SK-N-SH (cell line): ENCODE measurements at regions not wholly inside any gene's neighbourhood (a gene's known extent, or its start where the extent isn't known, plus 50 kb on each side); places are given as distances from the start of the nearest gene placed in this dataset.

Experiments used
- CTCF ChIA-PET: fragments of 300-600, 350-600 bp; formaldehyde crosslinking; extraction: SDS; loops from one replicate; lab custom pipeline; 2021; lab: Yijun Ruan, JAX
- POLR2A ChIA-PET: fragments of 350-600 bp; sonication (Branson Sonifier 250); formaldehyde crosslinking; extraction: SDS; loops from one replicate; lab custom pipeline; 2020; ENCODE audit warnings: antibody characterized with exemption, inconsistent platforms; lab: Yijun Ruan, JAX
- DNase-seq: peaks from one replicate; pipeline ENCODE4 v3.0.0; 2012
- H2AFZ ChIP-seq: fragments of 200-600 bp; sonication (generic); 2 replicates; pipeline ENCODE4 v1.8.1; 2016; ENCODE audit warnings: antibody characterized with exemption, mild to moderate bottlenecking, low read depth
- H3F3A ChIP-seq: fragments of 200-600 bp; sonication (generic); replicated peaks from 2 replicates; pipeline ENCODE3; 2016; ENCODE audit warnings: antibody characterized with exemption, mild to moderate bottlenecking; ENCODE audit not compliant: insufficient read depth
- H3K27ac ChIP-seq, 2 experiments: fragments of 200-500 bp in 1 of 2; fragments of 200-600 bp in 1 of 2; sonication (Bioruptor generic) in 1 of 2; sonication (generic), shearing (Covaris generic) in 1 of 2; 2 replicates each; pipeline versions ENCODE4 v1.5.1 to v1.6.1; 2014 to 2016; ENCODE audit warnings: low read depth in 2 of 2, inconsistent platforms in 1 of 2, low read length in 1 of 2, mild to moderate bottlenecking in 1 of 2, mixed read lengths in 1 of 2
- H3K27me3 ChIP-seq: fragments of 200-600 bp; sonication (generic), shearing (Covaris generic); 2 replicates; pipeline ENCODE4 v1.6.1; 2016; ENCODE audit warnings: mixed run types; ENCODE audit not compliant: insufficient read depth
- H3K36me3 ChIP-seq, 2 experiments: fragments of 200-500 bp in 1 of 2; fragments of 200-600 bp in 1 of 2; sonication (Bioruptor generic) in 1 of 2; sonication (generic) in 1 of 2; replicated peaks in 1 of 2; 2 replicates each; pipeline versions ENCODE3 to v1.5.1; 2014 to 2016; ENCODE audit warnings: low read length in 1 of 2, mild to moderate bottlenecking in 1 of 2; ENCODE audit not compliant: insufficient read depth in 2 of 2, control insufficient read depth in 1 of 2
- H3K4me1 ChIP-seq, 2 experiments: fragments of 200-500 bp in 1 of 2; fragments of 200-600 bp in 1 of 2; sonication (Bioruptor generic) in 1 of 2; sonication (generic), shearing (Covaris generic) in 1 of 2; 2 replicates each; pipeline versions ENCODE4 v1.5.1 to v1.6.1; 2014 to 2016; ENCODE audit warnings: low read depth in 1 of 2, low read length in 1 of 2, mixed run types in 1 of 2; ENCODE audit not compliant: insufficient read depth in 2 of 2, control insufficient read depth in 1 of 2
- H3K4me2 ChIP-seq: fragments of 200-600 bp; sonication (generic), shearing (Covaris generic); 2 replicates; pipeline ENCODE4 v1.6.1; 2017; ENCODE audit warnings: mixed run types
- H3K4me3 ChIP-seq, 2 experiments: fragments of 200-500 bp in 1 of 2; fragments of 200-600 bp in 1 of 2; sonication (Bioruptor generic) in 1 of 2; sonication (generic), shearing (Covaris generic) in 1 of 2; 2 replicates each; pipeline versions ENCODE4 v1.5.1 to v1.8.1; 2014 to 2016; ENCODE audit warnings: low read depth in 2 of 2, inconsistent platforms in 1 of 2, low read length in 1 of 2, mild to moderate bottlenecking in 1 of 2, mixed read lengths in 1 of 2, moderate library complexity in 1 of 2
- H3K79me2 ChIP-seq: fragments of 200-600 bp; sonication (generic); 2 replicates; pipeline ENCODE4 v1.8.1; 2017; ENCODE audit warnings: mild to moderate bottlenecking; ENCODE audit not compliant: insufficient read depth
- H3K9ac ChIP-seq: fragments of 200-600 bp; sonication (generic); 2 replicates; pipeline ENCODE4 v1.6.1; 2017; ENCODE audit warnings: mixed run types
- H3K9me2 ChIP-seq: fragments of 200-600 bp; sonication (generic); 2 replicates; pipeline ENCODE4 v1.6.1; 2017; ENCODE audit warnings: mixed run types
- H3K9me3 ChIP-seq: fragments of 200-600 bp; sonication (generic); 2 replicates; pipeline ENCODE4 v1.6.1; 2017; ENCODE audit warnings: mixed run types, mild to moderate bottlenecking, moderate library complexity
- H4K20me1 ChIP-seq: fragments of 200-600 bp; sonication (generic); 2 replicates; pipeline ENCODE4 v1.6.1; 2017; ENCODE audit warnings: mild to moderate bottlenecking, mixed run types; ENCODE audit not compliant: insufficient read depth
- CHD2 ChIP-seq: fragments of 150-350 bp; IDR thresholded peaks from 2 replicates; pipeline ENCODE4 v1.6.1; 2018; ENCODE audit warnings: low read length; ENCODE audit not compliant: partially characterized antibody
- EZH2phosphoT487 ChIP-seq: fragments of 200-600 bp; sonication (generic); IDR thresholded peaks from 2 replicates; pipeline ENCODE4 v1.6.1; 2017; ENCODE audit warnings: low read depth, mixed run types, mild to moderate bottlenecking, antibody characterized with exemption, moderate library complexity, borderline replicate concordance
- FOXJ3 ChIP-seq: sonication (generic); formaldehyde crosslinking; IDR thresholded peaks from 2 replicates; pipeline ENCODE4 v1.5.1; 2020; ENCODE audit warnings: mild to moderate bottlenecking, missing genetic modification reagents
- GATA2 ChIP-seq: sonication (generic); formaldehyde crosslinking; IDR thresholded peaks from 2 replicates; pipeline ENCODE4 v1.5.0; 2020; ENCODE audit warnings: mild to moderate bottlenecking, missing genetic modification reagents
- JUND ChIP-seq: IDR thresholded peaks from 2 replicates; pipeline ENCODE4 v1.4.0; 2012
- MEF2A ChIP-seq: IDR thresholded peaks from 2 replicates; pipeline ENCODE4 v1.4.0; 2012; ENCODE audit warnings: low read depth, borderline replicate concordance
- MXI1 ChIP-seq: IDR thresholded peaks from 2 replicates; pipeline ENCODE4 v1.6.1; 2012; ENCODE audit warnings: mild to moderate bottlenecking, low read depth, low read length, improper control_type of control experiment
- NRF1 ChIP-seq: IDR thresholded peaks from 2 replicates; pipeline ENCODE4 v1.6.1; 2012; ENCODE audit warnings: low read depth, mild to moderate bottlenecking, low read length
- POLR2AphosphoS5 ChIP-seq: IDR thresholded peaks from 2 replicates; pipeline ENCODE4 v1.6.1; 2012; ENCODE audit warnings: low read depth, low read length
- RCOR1 ChIP-seq: fragments of 150-350 bp; IDR thresholded peaks from 2 replicates; pipeline ENCODE4 v1.6.1; 2017; ENCODE audit warnings: antibody characterized with exemption, low read length
- RFX5 ChIP-seq: IDR thresholded peaks from 2 replicates; pipeline ENCODE4 v1.6.1; 2012; ENCODE audit warnings: mild to moderate bottlenecking, improper control_type of control experiment, low read length
- SMC3 ChIP-seq: IDR thresholded peaks from 2 replicates; pipeline ENCODE4 v1.6.1; 2012; ENCODE audit warnings: low read depth, low read length, improper control_type of control experiment
- TAF1 ChIP-seq: IDR thresholded peaks from 2 replicates; pipeline ENCODE4 v1.6.1; 2012; ENCODE audit warnings: low read depth, mild to moderate bottlenecking, low read length, moderate library complexity, borderline replicate concordance
- TCF12 ChIP-seq: IDR thresholded peaks from 2 replicates; pipeline ENCODE4 v1.4.0; 2012
- TEAD4 ChIP-seq: IDR thresholded peaks from 2 replicates; pipeline ENCODE4 v1.4.0; 2012; ENCODE audit warnings: mild to moderate bottlenecking, borderline replicate concordance; ENCODE audit not compliant: insufficient read depth
- WGBS: methylation state at CpG from one replicate; pipeline ENCODE4 v1.1.6; 2017; ENCODE audit warnings: low lambda C conversion rate; 5-methylcytosine and 5-hydroxymethylcytosine counted together
- TF ChIP-seq, protein P1 (sequence below): IDR thresholded peaks from 2 replicates; pipeline ENCODE4 v1.4.0; 2012; ENCODE audit warnings: low read depth
- TF ChIP-seq, protein P2 (sequence below): IDR thresholded peaks from 2 replicates; pipeline ENCODE4; 2012
- TF ChIP-seq, protein P3 (sequence below): IDR thresholded peaks from 2 replicates; pipeline ENCODE4 v1.4.0; 2012; ENCODE audit warnings: low read depth, borderline replicate concordance

DNA sequence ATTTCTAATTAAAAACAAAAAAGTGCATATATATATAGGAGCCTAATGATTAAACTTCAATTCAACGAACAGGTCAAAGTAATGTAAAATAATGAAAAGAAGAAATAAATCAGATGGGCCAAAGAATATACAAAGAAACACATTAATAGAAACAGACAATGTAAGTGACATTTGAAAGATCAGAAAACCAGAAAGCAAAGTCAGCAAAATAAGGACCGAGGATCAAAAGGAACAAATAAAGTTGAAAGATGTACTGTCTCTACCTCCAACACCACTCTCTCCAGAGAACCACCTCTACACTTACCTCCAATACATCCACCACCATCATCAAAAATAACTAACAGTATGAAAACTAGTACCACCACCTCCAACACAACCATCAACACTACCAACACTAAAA, 1226.3 kb upstream of the NCAM2 start:
- TF ChIP-seq CHD2 (no peak), JUND (no peak), RCOR1 (no peak), SMC3 (no peak), EZH2phosphoT487 (no peak), FOXJ3 (CRISPR knock-in tag) (no peak), POLR2AphosphoS5 (no peak), GATA2 (CRISPR knock-in tag) (no peak), TCF12 (no peak), RFX5 (no peak)
- CTCF ChIA-PET: no interaction called here
- Histone ChIP-seq H3K9me2 (no peaks in the 10 kb centered on the region), H3K9ac (no peak overlapping the region), H3K4me3 (no peak overlapping the region), H3K79me2 (no peaks in the 10 kb centered on the region), H3K4me2 (no peak overlapping the region), H3K27me3 (no peaks in the 10 kb centered on the region), H4K20me1 (no peaks in the 10 kb centered on the region), H3K9me3 (0 out of 2 replicates have a peak, but pooled peaks cover 3% of the 10 kb centered on the region), H3K27ac (no peak overlapping the region), H3K36me3 (no peaks in the 10 kb centered on the region), H3F3A (no peaks in the 10 kb centered on the region), H3K4me1 (no peaks in the 10 kb centered on the region), H2AFZ (no peak overlapping the region)
- POLR2A ChIA-PET: no interaction called here
- WGBS: 3% methylated on average over 2 of the region's 2 CpGs
- no peak for DNase-seq

DNA sequence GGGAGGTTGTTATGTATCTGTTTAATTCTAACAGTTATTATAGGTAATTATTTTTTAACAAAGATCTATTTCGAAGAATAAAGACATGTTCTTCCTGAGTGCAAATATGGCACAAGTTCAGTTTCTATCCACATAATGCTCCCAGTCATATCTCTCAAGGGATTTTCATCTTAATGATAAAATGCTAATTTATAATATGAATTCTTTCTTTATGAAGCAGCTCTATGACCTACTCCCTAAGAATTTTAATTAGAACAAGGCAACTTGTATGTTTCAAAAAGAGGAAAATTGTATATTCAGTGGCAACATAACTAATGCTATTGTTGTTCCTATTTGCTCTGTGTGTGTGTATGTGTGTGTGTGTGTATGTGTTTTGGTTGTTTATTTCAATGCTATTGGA, 1222.1 kb upstream of the NCAM2 start:
- Histone ChIP-seq H3K4me2 (no peak overlapping the region), H3K9me3 (0 out of 2 replicates have a peak, but pooled peaks cover 8% of the 10 kb centered on the region), H3K79me2 (no peaks in the 10 kb centered on the region), H3K4me3 (no peak overlapping the region), H4K20me1 (no peaks in the 10 kb centered on the region), H3K4me1 (no peaks in the 10 kb centered on the region), H3K36me3 (no peaks in the 10 kb centered on the region), H3K27ac (no peak overlapping the region), H3K9me2 (no peaks in the 10 kb centered on the region), H3K9ac (no peak overlapping the region), H2AFZ (no peak overlapping the region), H3K27me3 (no peaks in the 10 kb centered on the region), H3F3A (no peaks in the 10 kb centered on the region)
- TF ChIP-seq, protein P1, sequence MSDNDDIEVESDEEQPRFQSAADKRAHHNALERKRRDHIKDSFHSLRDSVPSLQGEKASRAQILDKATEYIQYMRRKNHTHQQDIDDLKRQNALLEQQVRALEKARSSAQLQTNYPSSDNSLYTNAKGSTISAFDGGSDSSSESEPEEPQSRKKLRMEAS: no peak
- WGBS: 2% methylated on average over 1 of the region's 1 CpG
- CTCF ChIA-PET: no interaction called here
- POLR2A ChIA-PET: no interaction called here
- no peak for DNase-seq

DNA sequence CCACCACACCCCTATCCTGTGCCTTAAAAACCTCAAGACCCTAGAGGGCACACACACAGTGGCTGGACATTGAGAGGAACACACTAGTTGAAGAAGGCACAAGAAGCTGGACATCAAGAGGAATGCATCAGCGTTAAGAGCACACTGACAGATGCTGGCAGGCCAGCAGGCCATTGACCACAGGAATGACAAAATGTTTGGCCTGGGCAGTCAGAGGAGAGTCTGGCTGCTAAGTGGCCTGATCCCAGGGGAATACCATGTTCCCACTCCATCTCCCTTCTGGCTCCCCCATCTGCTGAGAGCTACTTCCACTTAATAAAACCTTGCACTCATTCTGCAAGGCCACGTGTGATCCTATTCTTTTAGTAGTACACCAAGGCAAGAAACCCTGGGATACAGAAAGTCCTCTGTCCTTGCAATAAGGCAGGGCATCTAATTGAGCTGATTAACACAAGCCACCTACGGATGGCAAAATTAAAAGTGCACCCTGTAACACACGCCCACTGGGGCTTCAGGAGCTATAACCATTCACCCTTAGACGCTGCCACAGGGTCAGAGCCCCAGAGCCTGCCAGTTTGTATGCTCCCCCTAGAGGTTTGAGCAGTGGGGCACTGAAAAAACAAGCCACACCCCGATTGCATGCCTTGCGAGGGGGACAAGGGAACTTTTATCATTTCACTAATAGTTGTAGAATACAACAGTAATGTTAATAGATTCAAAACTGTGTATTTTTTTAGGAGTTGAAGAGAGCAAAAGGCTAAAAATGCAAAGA, 1216.1 kb upstream of the NCAM2 start:
- Histone ChIP-seq H3K4me2 (no peak overlapping the region), H4K20me1 (no peaks in the 10 kb centered on the region), H3K27ac (no peak overlapping the region), H3K9me2 (no peaks in the 10 kb centered on the region), H3K79me2 (no peaks in the 10 kb centered on the region), H3K27me3 (no peaks in the 10 kb centered on the region), H3K4me3 (no peak overlapping the region), H3K36me3 (no peaks in the 10 kb centered on the region), H3K9ac (no peak overlapping the region), H3K9me3 (0 out of 2 replicates have a peak, but pooled peaks cover 8% of the 10 kb centered on the region), H3K4me1 (no peaks in the 10 kb centered on the region), H2AFZ (no peak overlapping the region), H3F3A (no peaks in the 10 kb centered on the region)
- TF ChIP-seq TEAD4 (no peak), MXI1 (no peak), NRF1 (no peak), TAF1 (no peak), RFX5 (no peak), CHD2 (no peak), JUND (no peak), POLR2AphosphoS5 (no peak), TCF12 (no peak), MEF2A (no peak)
- TF ChIP-seq, protein P2, sequence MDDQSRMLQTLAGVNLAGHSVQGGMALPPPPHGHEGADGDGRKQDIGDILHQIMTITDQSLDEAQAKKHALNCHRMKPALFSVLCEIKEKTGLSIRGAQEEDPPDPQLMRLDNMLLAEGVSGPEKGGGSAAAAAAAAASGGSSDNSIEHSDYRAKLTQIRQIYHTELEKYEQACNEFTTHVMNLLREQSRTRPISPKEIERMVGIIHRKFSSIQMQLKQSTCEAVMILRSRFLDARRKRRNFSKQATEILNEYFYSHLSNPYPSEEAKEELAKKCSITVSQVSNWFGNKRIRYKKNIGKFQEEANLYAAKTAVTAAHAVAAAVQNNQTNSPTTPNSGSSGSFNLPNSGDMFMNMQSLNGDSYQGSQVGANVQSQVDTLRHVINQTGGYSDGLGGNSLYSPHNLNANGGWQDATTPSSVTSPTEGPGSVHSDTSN: no peak
- TF ChIP-seq, protein P3, sequence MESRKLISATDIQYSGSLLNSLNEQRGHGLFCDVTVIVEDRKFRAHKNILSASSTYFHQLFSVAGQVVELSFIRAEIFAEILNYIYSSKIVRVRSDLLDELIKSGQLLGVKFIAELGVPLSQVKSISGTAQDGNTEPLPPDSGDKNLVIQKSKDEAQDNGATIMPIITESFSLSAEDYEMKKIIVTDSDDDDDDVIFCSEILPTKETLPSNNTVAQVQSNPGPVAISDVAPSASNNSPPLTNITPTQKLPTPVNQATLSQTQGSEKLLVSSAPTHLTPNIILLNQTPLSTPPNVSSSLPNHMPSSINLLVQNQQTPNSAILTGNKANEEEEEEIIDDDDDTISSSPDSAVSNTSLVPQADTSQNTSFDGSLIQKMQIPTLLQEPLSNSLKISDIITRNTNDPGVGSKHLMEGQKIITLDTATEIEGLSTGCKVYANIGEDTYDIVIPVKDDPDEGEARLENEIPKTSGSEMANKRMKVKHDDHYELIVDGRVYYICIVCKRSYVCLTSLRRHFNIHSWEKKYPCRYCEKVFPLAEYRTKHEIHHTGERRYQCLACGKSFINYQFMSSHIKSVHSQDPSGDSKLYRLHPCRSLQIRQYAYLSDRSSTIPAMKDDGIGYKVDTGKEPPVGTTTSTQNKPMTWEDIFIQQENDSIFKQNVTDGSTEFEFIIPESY: no peak
- ChIA-PET POLR2A (no interaction called here), CTCF (no interaction called here)
- WGBS: 7% methylated on average over 7 of the region's 7 CpGs
- no peak for DNase-seq
